Right lobe of liver (tissue), 4 donors: ENCODE measurements at regions not wholly inside any gene's neighbourhood (a gene's known extent, or its start where the extent isn't known, plus 50 kb on each side); places are given as distances from the start of the nearest gene placed in this dataset.

Experiments used
- POLR2A ChIP-seq: fragments of 450-650 bp; IDR thresholded peaks from one replicate; pipeline ENCODE4 v1.6.1; 2017; ENCODE audit warnings: antibody characterized with exemption, mild to moderate bottlenecking
- TF ChIP-seq, protein P1 (sequence below), 4 donors: fragments of 200-600 bp in 3 of 4; fragments of 450-650 bp in 1 of 4; IDR thresholded peaks; one replicate each; pipeline versions ENCODE4 v1.5.1 to v1.8.0; 2016 to 2022; ENCODE audit warnings: antibody characterized with exemption in 4 of 4, mild to moderate bottlenecking in 2 of 4
- donor health status: DM: no; HTN: no; CAD: no.
- donor health status: DM: no; HTN: no; CAD: no.
- donor health status: DM: no; HTN: yes; CAD: no.

DNA sequence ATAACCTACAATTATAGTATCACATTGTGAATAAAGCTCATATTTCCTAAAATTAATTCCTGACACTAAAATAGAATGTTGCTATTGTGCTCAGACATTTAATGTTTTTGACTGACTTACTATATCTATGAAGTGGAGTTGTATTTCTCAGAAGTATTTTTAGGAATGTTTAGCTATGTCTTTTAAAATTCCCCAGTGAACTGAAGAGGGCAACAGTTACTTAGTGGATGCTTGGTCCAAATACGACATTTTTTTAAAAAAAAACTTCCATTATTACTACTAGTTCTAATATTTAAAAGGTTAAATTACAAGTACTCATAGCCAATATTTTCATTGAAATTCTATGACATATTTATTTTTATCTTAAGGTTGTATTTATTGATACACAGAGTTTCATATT is 460.2 kb downstream of the COL12A1 start:
- TF ChIP-seq, protein P1, sequence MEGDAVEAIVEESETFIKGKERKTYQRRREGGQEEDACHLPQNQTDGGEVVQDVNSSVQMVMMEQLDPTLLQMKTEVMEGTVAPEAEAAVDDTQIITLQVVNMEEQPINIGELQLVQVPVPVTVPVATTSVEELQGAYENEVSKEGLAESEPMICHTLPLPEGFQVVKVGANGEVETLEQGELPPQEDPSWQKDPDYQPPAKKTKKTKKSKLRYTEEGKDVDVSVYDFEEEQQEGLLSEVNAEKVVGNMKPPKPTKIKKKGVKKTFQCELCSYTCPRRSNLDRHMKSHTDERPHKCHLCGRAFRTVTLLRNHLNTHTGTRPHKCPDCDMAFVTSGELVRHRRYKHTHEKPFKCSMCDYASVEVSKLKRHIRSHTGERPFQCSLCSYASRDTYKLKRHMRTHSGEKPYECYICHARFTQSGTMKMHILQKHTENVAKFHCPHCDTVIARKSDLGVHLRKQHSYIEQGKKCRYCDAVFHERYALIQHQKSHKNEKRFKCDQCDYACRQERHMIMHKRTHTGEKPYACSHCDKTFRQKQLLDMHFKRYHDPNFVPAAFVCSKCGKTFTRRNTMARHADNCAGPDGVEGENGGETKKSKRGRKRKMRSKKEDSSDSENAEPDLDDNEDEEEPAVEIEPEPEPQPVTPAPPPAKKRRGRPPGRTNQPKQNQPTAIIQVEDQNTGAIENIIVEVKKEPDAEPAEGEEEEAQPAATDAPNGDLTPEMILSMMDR (IDR thresholded peaks at IDR 0.05) = no peak
- no peak for TF ChIP-seq POLR2A
